H9 (cell line): ENCODE measurements at regions not wholly inside any gene's neighbourhood (a gene's known extent, or its start where the extent isn't known, plus 50 kb on each side); places are given as distances from the start of the nearest gene placed in this dataset.

Experiments
- DNase-seq: peaks from one replicate; pipeline ENCODE4 v3.0.0-alpha.2; 2017
- H2AFZ ChIP-seq: one replicate; pipeline ENCODE4 v1.6.1; 2013; ENCODE audit warnings: mild to moderate bottlenecking, low read length, control low read depth, moderate library complexity
- H2AK5ac ChIP-seq: 2 replicates; pipeline ENCODE4 v1.6.1; 2013; ENCODE audit warnings: low read length, control low read depth, mixed read lengths; ENCODE audit not compliant: insufficient read length
- H2BK120ac ChIP-seq: one replicate; pipeline ENCODE4 v1.6.1; 2013; ENCODE audit warnings: low read depth, mild to moderate bottlenecking, low read length, control low read depth, inconsistent platforms; ENCODE audit not compliant: poor library complexity, severe bottlenecking
- H2BK12ac ChIP-seq: 2 replicates; pipeline ENCODE4 v1.6.1; 2013; ENCODE audit warnings: low read length, control low read depth, mixed read lengths, low read depth; ENCODE audit not compliant: insufficient read length
- H2BK15ac ChIP-seq: 2 replicates; pipeline ENCODE4 v1.6.1; 2013; ENCODE audit warnings: low read depth, low read length, control low read depth
- H2BK20ac ChIP-seq: one replicate; pipeline ENCODE4 v1.6.1; 2013; ENCODE audit warnings: low read depth, mild to moderate bottlenecking, low read length, control low read depth, inconsistent platforms; ENCODE audit not compliant: poor library complexity, severe bottlenecking
- H2BK5ac ChIP-seq: 2 replicates; pipeline ENCODE4 v1.6.1; 2013; ENCODE audit warnings: low read length, control low read depth, mixed read lengths; ENCODE audit not compliant: insufficient read length
- H3K14ac ChIP-seq: 2 replicates; pipeline ENCODE4 v1.6.1; 2013; ENCODE audit warnings: low read length, control low read depth; ENCODE audit not compliant: insufficient read depth
- H3K18ac ChIP-seq: 2 replicates; pipeline ENCODE4 v1.6.1; 2013; ENCODE audit warnings: low read depth, mild to moderate bottlenecking, mixed read lengths, low read length, control low read depth; ENCODE audit not compliant: insufficient read length
- H3K23ac ChIP-seq: 2 replicates; pipeline ENCODE4 v1.6.1; 2013; ENCODE audit warnings: low read length, control low read depth, mixed read lengths, low read depth; ENCODE audit not compliant: insufficient read length
- H3K23me2 ChIP-seq: 2 replicates; pipeline ENCODE4 v1.6.1; 2013; ENCODE audit warnings: low read depth, mild to moderate bottlenecking, mixed read lengths, low read length, control low read depth; ENCODE audit not compliant: insufficient read length, poor library complexity, severe bottlenecking
- H3K27ac ChIP-seq: 2 replicates; pipeline ENCODE4 v1.5.1; 2013; ENCODE audit warnings: low read length, control low read depth, mixed read lengths, low read depth; ENCODE audit not compliant: insufficient read length
- H3K27me3 ChIP-seq: 2 replicates; pipeline ENCODE4 v1.6.1; 2013; ENCODE audit warnings: low read length, control low read depth, inconsistent platforms; ENCODE audit not compliant: insufficient read depth
- H3K4ac ChIP-seq: 2 replicates; pipeline ENCODE4 v1.6.1; 2013; ENCODE audit warnings: low read depth, mild to moderate bottlenecking, control low read depth, inconsistent platforms, low read length, moderate library complexity
- H3K4me1 ChIP-seq: 2 replicates; pipeline ENCODE4 v1.6.1; 2013; ENCODE audit warnings: low read length, control low read depth, inconsistent platforms; ENCODE audit not compliant: insufficient read depth
- H3K4me2 ChIP-seq: 2 replicates; pipeline ENCODE4 v1.6.1; 2013; ENCODE audit warnings: low read length, control low read depth, mixed read lengths; ENCODE audit not compliant: insufficient read length, insufficient read depth
- H3K56ac ChIP-seq: 2 replicates; pipeline ENCODE4 v1.6.1; 2013; ENCODE audit warnings: low read depth, mild to moderate bottlenecking, mixed read lengths, low read length, control low read depth; ENCODE audit not compliant: insufficient read length
- H3K79me1 ChIP-seq: 2 replicates; pipeline ENCODE4 v1.6.1; 2013; ENCODE audit warnings: low read depth, mild to moderate bottlenecking, moderate library complexity, low read length, control low read depth, inconsistent platforms; ENCODE audit not compliant: insufficient read depth, poor library complexity, severe bottlenecking
- H3K79me2 ChIP-seq: 2 replicates; pipeline ENCODE4 v1.6.1; 2013; ENCODE audit warnings: low read length, control low read depth, inconsistent platforms; ENCODE audit not compliant: insufficient read depth
- H3K9ac ChIP-seq: 2 replicates; pipeline ENCODE4 v1.6.1; 2013; ENCODE audit warnings: low read length, control low read depth, mixed read lengths; ENCODE audit not compliant: insufficient read length; ENCODE audit errors: extremely low read depth
- H3K9me3 ChIP-seq: one replicate; pipeline ENCODE4 v1.6.1; 2013; ENCODE audit warnings: low read depth, low read length, inconsistent platforms; ENCODE audit not compliant: control insufficient read depth
- H3T11ph ChIP-seq: one replicate; pipeline ENCODE4 v1.6.1; 2013; ENCODE audit warnings: mild to moderate bottlenecking, low read length, control low read depth, inconsistent platforms
- H4K20me1 ChIP-seq: one replicate; pipeline ENCODE4 v1.6.1; 2013; ENCODE audit not compliant: control insufficient read depth, insufficient read length, insufficient read depth
- H4K5ac ChIP-seq: 2 replicates; pipeline ENCODE4 v1.6.1; 2013; ENCODE audit warnings: low read depth, mild to moderate bottlenecking, mixed read lengths, low read length, control low read depth; ENCODE audit not compliant: insufficient read length
- H4K8ac ChIP-seq: replicated peaks from 2 replicates; pipeline ENCODE4 v1.6.1; 2013; ENCODE audit warnings: low read length, control low read depth, mixed read lengths, low read depth; ENCODE audit not compliant: insufficient read length
- H4K91ac ChIP-seq: 2 replicates; pipeline ENCODE4 v1.6.1; 2013; ENCODE audit warnings: low read depth, mild to moderate bottlenecking, moderate library complexity, mixed read lengths, low read length, control low read depth; ENCODE audit not compliant: insufficient read length
- H3K27ac Mint-ChIP-seq, 3 experiments: 2 replicates in 2 of 3; 3 replicates in 1 of 3; pipeline ENCODE4 v1.8.0; 2020 to 2021; ENCODE audit warnings: mixed read lengths in 3 of 3, mild to moderate bottlenecking in 1 of 3, moderate library complexity in 1 of 3
- H3K27me3 Mint-ChIP-seq: 2 replicates; pipeline ENCODE4 v1.8.0; 2021; ENCODE audit warnings: low read depth, mild to moderate bottlenecking, moderate library complexity, mixed read lengths
- H3K36me3 Mint-ChIP-seq, 3 experiments: 2 replicates in 2 of 3; 3 replicates in 1 of 3; pipeline ENCODE4 v1.8.0; 2020 to 2021; ENCODE audit warnings: low read depth in 3 of 3, mixed read lengths in 3 of 3; ENCODE audit not compliant: insufficient read depth in 1 of 3
- H3K4me1 Mint-ChIP-seq, 2 experiments: 2 replicates each; pipeline ENCODE4 v1.8.0; 2020; ENCODE audit warnings: mixed read lengths in 2 of 2
- H3K4me3 Mint-ChIP-seq, 2 experiments: 2 replicates in 1 of 2; 3 replicates in 1 of 2; pipeline ENCODE4 v1.8.0; 2020 to 2021; ENCODE audit warnings: mild to moderate bottlenecking in 2 of 2, mixed read lengths in 2 of 2, moderate library complexity in 1 of 2
- H3K9me3 Mint-ChIP-seq, 2 experiments: 2 replicates in 1 of 2; 3 replicates in 1 of 2; pipeline ENCODE4 v1.8.0; 2020; ENCODE audit warnings: mild to moderate bottlenecking in 2 of 2, mixed read lengths in 2 of 2, moderate library complexity in 1 of 2
- TF ChIP-seq, protein P1 (sequence below): fragments of 200-600 bp; sonication (generic); conservative IDR thresholded peaks from 3 replicates; pipeline ENCODE4 v1.8.0; 2021; ENCODE audit warnings: antibody characterized with exemption, mild to moderate bottlenecking

DNA sequence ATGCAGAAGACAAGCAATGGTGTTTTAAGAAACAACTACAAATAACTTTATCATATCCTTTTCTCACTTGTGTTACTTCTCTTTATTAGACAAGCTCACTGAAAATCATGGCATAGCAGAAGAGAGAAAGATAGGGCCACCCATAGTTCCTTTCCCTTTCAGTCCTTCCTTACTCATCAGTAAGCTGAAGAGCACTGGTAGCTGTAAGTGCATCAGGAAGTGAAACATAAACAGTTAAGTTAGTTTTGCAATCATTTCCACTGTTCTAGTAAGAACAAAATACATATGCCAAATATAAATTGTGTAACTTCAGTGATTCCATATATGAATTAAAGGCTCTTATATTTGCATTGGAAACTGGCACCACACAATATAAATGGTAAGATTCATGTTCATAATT lies 220.1 kb downstream of the HACE1 start:
- H3K27ac Mint-ChIP-seq, result no peak overlapping the region
- Histone ChIP-seq H3K4ac (no peak overlapping the region), H3K4me1 (no peaks in the 10 kb centered on the region), H4K5ac (no peak overlapping the region), H3K79me2 (no peaks in the 10 kb centered on the region; the same call in 1 of the 2 replicates), H3K56ac (no peak overlapping the region), H4K91ac (no peak overlapping the region), H2BK5ac (no peak overlapping the region), H3K9me3 (no peaks in the 10 kb centered on the region), H2BK12ac (no peak overlapping the region), H3K79me1 (no peaks in the 10 kb centered on the region), H3K9ac (no peak overlapping the region), H2AFZ (no peak overlapping the region), H3K27ac (no peak overlapping the region), H3K23ac (no peak overlapping the region), H4K8ac (no peak overlapping the region), H2AK5ac (no peak overlapping the region), H3K23me2 (no peaks in the 10 kb centered on the region), H2BK20ac (no peak overlapping the region), H3T11ph (no peak overlapping the region), H4K20me1 (no peaks in the 10 kb centered on the region), H3K14ac (no peak overlapping the region), H2BK15ac (no peak overlapping the region), H3K27me3 (no peaks in the 10 kb centered on the region), H2BK120ac (no peak overlapping the region), H3K18ac (no peak overlapping the region), H3K4me2 (no peak overlapping the region)
- H3K27me3 Mint-ChIP-seq, result no peaks in the 10 kb centered on the region; the same call in 1 of the 2 replicates
- DNase-seq, result no peak
- TF ChIP-seq, protein P1, sequence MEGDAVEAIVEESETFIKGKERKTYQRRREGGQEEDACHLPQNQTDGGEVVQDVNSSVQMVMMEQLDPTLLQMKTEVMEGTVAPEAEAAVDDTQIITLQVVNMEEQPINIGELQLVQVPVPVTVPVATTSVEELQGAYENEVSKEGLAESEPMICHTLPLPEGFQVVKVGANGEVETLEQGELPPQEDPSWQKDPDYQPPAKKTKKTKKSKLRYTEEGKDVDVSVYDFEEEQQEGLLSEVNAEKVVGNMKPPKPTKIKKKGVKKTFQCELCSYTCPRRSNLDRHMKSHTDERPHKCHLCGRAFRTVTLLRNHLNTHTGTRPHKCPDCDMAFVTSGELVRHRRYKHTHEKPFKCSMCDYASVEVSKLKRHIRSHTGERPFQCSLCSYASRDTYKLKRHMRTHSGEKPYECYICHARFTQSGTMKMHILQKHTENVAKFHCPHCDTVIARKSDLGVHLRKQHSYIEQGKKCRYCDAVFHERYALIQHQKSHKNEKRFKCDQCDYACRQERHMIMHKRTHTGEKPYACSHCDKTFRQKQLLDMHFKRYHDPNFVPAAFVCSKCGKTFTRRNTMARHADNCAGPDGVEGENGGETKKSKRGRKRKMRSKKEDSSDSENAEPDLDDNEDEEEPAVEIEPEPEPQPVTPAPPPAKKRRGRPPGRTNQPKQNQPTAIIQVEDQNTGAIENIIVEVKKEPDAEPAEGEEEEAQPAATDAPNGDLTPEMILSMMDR, result no peak
- peaks cover 3 to 7% of the 10 kb centered on the region in 2 experiments; a peak in 2 of 4 replicates for H3K4me1 Mint-ChIP-seq
- no peak overlapping the region for H3K4me3 Mint-ChIP-seq
- peaks cover 0 to 1% (median 0%) of the 10 kb centered on the region in 3 experiments; a peak in 1 of 7 replicates for H3K36me3 Mint-ChIP-seq
- no peaks in the 10 kb centered on the region for H3K9me3 Mint-ChIP-seq
